TTC549 (cell line): ENCODE measurements at regions not wholly inside any gene's neighbourhood (a gene's known extent, or its start where the extent isn't known, plus 50 kb on each side); places are given as distances from the start of the nearest gene placed in this dataset.

Experiments
- FAIRE-seq: peaks from 2 replicates; lab custom pipeline; 2012; peaks lifted over from hg19 to GRCh38; lab: Jason Lieb, UNC

GRCh38 chr6:12423832-12424231 lies 133.7 kb downstream of the EDN1 start:
- no peak for FAIRE-seq

- no peak for FAIRE-seq
Measured at GRCh38 chr6:12426121-12426520, 136.0 kb downstream of the EDN1 start.

- no peak for FAIRE-seq
Measured at GRCh38 chr6:12431023-12431422, 140.9 kb downstream of the EDN1 start.

GRCh38 chr6:12436224-12436623 lies 146.1 kb downstream of the EDN1 start:
- FAIRE-seq = no peak

- no peak for FAIRE-seq
Measured at GRCh38 chr6:12436683-12437082, 146.5 kb downstream of the EDN1 start.

GRCh38 chr6:12439296-12439695 lies 149.1 kb downstream of the EDN1 start:
- FAIRE-seq = no peak

GRCh38 chr6:12440981-12441380 lies 150.8 kb downstream of the EDN1 start:
- no peak for FAIRE-seq

- FAIRE-seq = no peak
Measured at GRCh38 chr6:12442455-12442854, 152.3 kb downstream of the EDN1 start.

- no peak for FAIRE-seq
Measured at GRCh38 chr6:12446394-12446793, 156.2 kb downstream of the EDN1 start.

GRCh38 chr6:12449447-12449846 lies 159.3 kb downstream of the EDN1 start:
- FAIRE-seq = no peak

- no peak for FAIRE-seq
Measured at GRCh38 chr6:12450467-12450866, 160.3 kb downstream of the EDN1 start.

GRCh38 chr6:12456343-12456742 lies 166.2 kb downstream of the EDN1 start:
- no peak for FAIRE-seq

GRCh38 chr6:12457094-12457493 lies 166.9 kb downstream of the EDN1 start:
- FAIRE-seq = no peak

GRCh38 chr6:12458558-12458957 lies 168.4 kb downstream of the EDN1 start:
- no peak for FAIRE-seq

- FAIRE-seq = no peak
Measured at GRCh38 chr6:12459945-12460661, 169.9 kb downstream of the EDN1 start.

GRCh38 chr6:12467706-12468670 lies 177.8 kb downstream of the EDN1 start:
- FAIRE-seq = no peak

GRCh38 chr6:12472601-12473038 lies 182.5 kb downstream of the EDN1 start:
- FAIRE-seq = no peak

GRCh38 chr6:12473494-12473893 lies 183.3 kb downstream of the EDN1 start:
- no peak for FAIRE-seq

- no peak for FAIRE-seq
Measured at GRCh38 chr6:12474167-12475140, 184.3 kb downstream of the EDN1 start.

GRCh38 chr6:12476484-12476883 lies 186.3 kb downstream of the EDN1 start:
- no peak for FAIRE-seq

- no peak for FAIRE-seq
Measured at GRCh38 chr6:12477616-12478015, 187.5 kb downstream of the EDN1 start.

- no peak for FAIRE-seq
Measured at GRCh38 chr6:12478921-12479320, 188.8 kb downstream of the EDN1 start.
